Kidney capillary endothelial cell (primary cell): ENCODE measurements at regions not wholly inside any gene's neighbourhood (a gene's known extent, or its start where the extent isn't known, plus 50 kb on each side); places are given as distances from the start of the nearest gene placed in this dataset.

Source experiments
- DNase-seq: peaks from one replicate; pipeline ENCODE4 v3.0.0-alpha.2; 2018; ENCODE audit warnings: low spot score

- no peak for DNase-seq
Measured at GRCh38 chr6:77403424-77403823, 59.9 kb downstream of the HTR1B start.

GRCh38 chr6:77401231-77401630 lies 62.1 kb downstream of the HTR1B start:
- DNase-seq, result no peak

- DNase-seq, result no peak
Measured at GRCh38 chr6:77397561-77397960, 65.7 kb downstream of the HTR1B start.

GRCh38 chr6:77389402-77389801 lies 73.9 kb downstream of the HTR1B start:
- no peak for DNase-seq

- DNase-seq, result no peak
Measured at GRCh38 chr6:77383026-77383425, 80.3 kb downstream of the HTR1B start.

GRCh38 chr6:77373955-77374354 lies 89.3 kb downstream of the HTR1B start:
- DNase-seq, result no peak

- no peak for DNase-seq
Measured at GRCh38 chr6:77371748-77372147, 91.5 kb downstream of the HTR1B start.

GRCh38 chr6:77368660-77369313 lies 94.5 kb downstream of the HTR1B start:
- DNase-seq, result no peak

GRCh38 chr6:77366798-77367197 lies 96.5 kb downstream of the HTR1B start:
- DNase-seq, result no peak

- DNase-seq, result no peak
Measured at GRCh38 chr6:77363702-77364101, 99.6 kb downstream of the HTR1B start.

GRCh38 chr6:77362055-77362454 lies 101.2 kb downstream of the HTR1B start:
- no peak for DNase-seq

GRCh38 chr6:77361018-77361417 lies 102.3 kb downstream of the HTR1B start:
- no peak for DNase-seq

- no peak for DNase-seq
Measured at GRCh38 chr6:77356821-77357220, 106.5 kb downstream of the HTR1B start.

- no peak for DNase-seq
Measured at GRCh38 chr6:77354581-77354980, 108.7 kb downstream of the HTR1B start.

- DNase-seq, result no peak
Measured at GRCh38 chr6:77353129-77353528, 110.2 kb downstream of the HTR1B start.

- no peak for DNase-seq
Measured at GRCh38 chr6:77341058-77341986, 122.0 kb downstream of the HTR1B start.

GRCh38 chr6:77340331-77340730 lies 123.0 kb downstream of the HTR1B start:
- no peak for DNase-seq

GRCh38 chr6:77339926-77340325 lies 123.4 kb downstream of the HTR1B start:
- DNase-seq, result no peak

- no peak for DNase-seq
Measured at GRCh38 chr6:77337392-77337791, 125.9 kb downstream of the HTR1B start.

- no peak for DNase-seq
Measured at GRCh38 chr6:77334093-77334492, 129.2 kb downstream of the HTR1B start.

- DNase-seq, result no peak
Measured at GRCh38 chr6:77332915-77333623, 130.2 kb downstream of the HTR1B start.

- no peak for DNase-seq
Measured at GRCh38 chr6:77326711-77327110, 136.6 kb downstream of the HTR1B start.

- DNase-seq, result no peak
Measured at GRCh38 chr6:77326029-77326428, 137.3 kb downstream of the HTR1B start.
